ENCODE measurements at regions not wholly inside any gene's neighbourhood (a gene's known extent, or its start where the extent isn't known, plus 50 kb on each side); places are given as distances from the start of the nearest gene placed in this dataset.
A peak's percentile ranks its signal among the peaks of the same experiment; 100 is the strongest.

DNA sequence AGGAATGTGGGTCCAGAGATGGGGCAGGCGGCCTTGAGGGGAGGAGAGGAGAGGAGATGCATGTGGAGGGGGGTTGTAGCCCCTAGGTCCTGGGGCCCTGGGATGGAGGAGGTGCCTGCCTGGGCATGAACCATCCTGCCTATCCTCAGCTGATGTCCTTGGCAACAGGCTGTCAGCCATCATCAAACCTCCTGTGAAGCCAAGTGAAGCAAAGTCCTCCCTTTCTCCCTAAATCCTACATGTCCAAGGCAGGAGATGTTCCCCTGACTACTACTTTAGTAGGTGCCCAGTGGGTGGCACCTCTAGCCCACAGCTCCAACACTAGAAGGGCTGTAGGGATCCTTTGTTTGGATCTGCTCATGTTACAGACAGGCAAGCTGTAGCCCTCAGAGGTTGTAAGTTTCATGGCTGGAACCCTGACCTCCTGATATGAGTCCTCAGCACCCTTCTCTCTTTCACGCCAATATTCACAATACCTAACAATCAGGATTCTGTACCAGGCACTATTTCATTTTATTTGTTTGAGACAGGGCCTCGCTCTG is 66.6 kb upstream of the SYPL1 start:
- TF ChIP-seq NFIC (IDR thresholded peaks at IDR 0.05) (no peak), REST (IDR thresholded peaks at IDR 0.05; ENCODE audit: low read depth) (no peak), ZBTB7A (IDR thresholded peaks at IDR 0.05; ENCODE audit: low read depth) (no peak), TCF12 (IDR thresholded peaks at IDR 0.05; ENCODE audit: low read depth) (no peak), RAD21 (IDR thresholded peaks at IDR 0.05; ENCODE audit: low read depth) (peak; percentile 36), CREB1 (IDR thresholded peaks at IDR 0.05; ENCODE audit: low read depth) (no peak), CEBPB (IDR thresholded peaks at IDR 0.05) (no peak)
- TF ChIP-seq, protein P1, sequence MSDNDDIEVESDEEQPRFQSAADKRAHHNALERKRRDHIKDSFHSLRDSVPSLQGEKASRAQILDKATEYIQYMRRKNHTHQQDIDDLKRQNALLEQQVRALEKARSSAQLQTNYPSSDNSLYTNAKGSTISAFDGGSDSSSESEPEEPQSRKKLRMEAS (IDR thresholded peaks at IDR 0.05) = no peak

DNA sequence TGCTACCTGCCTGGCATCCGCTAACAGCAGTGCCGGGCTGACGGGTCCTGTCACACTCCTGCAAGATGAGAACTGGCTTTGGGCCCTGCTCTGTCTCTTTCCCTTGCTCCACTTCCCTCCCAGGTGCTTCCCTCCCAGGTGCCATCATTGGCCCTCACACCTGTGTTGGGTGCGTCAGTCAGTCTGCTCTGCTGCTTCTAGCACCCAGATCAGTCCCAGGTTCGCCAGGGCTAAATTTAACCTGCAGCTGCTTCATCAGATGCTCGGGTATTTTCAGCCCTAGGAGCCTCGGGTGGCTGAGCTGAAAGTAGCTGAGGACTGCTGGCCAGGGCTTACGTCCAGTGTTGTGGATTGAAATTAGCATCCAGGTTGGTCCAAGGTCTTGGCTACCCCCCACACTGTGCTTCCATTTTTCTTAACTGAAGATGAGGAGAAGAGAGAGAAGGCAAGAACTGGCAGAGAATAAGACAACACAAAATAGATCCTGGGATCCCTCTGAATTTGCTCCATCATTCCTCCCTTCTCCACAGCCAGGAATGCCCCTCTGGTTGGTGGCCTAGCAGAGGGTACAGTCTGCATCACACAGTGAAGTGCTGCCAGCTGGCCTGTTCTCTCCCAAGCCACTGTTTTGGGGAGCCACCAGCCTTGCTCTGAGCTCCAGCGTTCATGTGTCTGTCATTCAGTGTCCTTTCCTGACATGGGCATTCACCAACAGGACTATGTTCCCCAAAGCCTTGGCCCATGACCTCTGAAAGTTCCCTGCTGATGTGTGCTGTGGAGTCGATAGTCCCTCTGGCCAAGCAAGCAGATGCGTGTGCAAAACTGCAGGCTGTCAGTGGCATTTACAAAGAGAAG is 65.9 kb upstream of the SYPL1 start:
- TF ChIP-seq, protein P2, sequence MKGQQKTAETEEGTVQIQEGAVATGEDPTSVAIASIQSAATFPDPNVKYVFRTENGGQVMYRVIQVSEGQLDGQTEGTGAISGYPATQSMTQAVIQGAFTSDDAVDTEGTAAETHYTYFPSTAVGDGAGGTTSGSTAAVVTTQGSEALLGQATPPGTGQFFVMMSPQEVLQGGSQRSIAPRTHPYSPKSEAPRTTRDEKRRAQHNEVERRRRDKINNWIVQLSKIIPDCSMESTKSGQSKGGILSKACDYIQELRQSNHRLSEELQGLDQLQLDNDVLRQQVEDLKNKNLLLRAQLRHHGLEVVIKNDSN (IDR thresholded peaks at IDR 0.05) = no peak
- no peak for TF ChIP-seq CEBPB (IDR thresholded peaks at IDR 0.05)
- no peak for TF ChIP-seq NFIC (IDR thresholded peaks at IDR 0.05)
- TF ChIP-seq, protein P1 (IDR thresholded peaks at IDR 0.05) = no peak
- no peak for TF ChIP-seq REST (IDR thresholded peaks at IDR 0.05; ENCODE audit: low read depth)
- TF ChIP-seq EP300 (IDR thresholded peaks at IDR 0.05; ENCODE audit: borderline replicate concordance) = no peak
- TF ChIP-seq ZBTB7A (IDR thresholded peaks at IDR 0.05; ENCODE audit: low read depth) = no peak

DNA sequence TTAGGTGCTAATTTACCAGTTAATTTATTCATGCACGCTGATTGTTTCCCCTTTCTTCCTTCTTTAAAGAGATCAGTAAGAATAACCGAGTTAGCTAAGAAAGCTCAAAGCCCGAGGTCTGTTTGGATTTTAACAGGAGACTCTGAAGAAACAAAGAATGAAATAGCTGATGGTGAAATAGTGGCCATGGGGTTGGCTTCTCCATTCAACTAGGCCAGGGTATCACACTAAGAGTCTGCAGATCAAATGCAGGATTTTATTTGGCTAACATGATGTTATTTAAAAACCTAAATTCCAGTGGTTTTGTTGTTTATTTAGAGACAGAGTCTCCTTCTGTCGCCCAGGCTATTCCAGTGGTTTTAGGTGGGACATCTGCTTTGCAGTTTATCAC is 65.2 kb upstream of the SYPL1 start:
- no peak for TF ChIP-seq EP300 (IDR thresholded peaks at IDR 0.05; ENCODE audit: borderline replicate concordance)
- no peak for TF ChIP-seq EGR1 (IDR thresholded peaks at IDR 0.05)
- no peak for TF ChIP-seq YY1 (IDR thresholded peaks at IDR 0.05; ENCODE audit: low read depth)
- TF ChIP-seq RAD21 (IDR thresholded peaks at IDR 0.05; ENCODE audit: low read depth) = no peak
- TF ChIP-seq REST (IDR thresholded peaks at IDR 0.05; ENCODE audit: low read depth) = no peak
- no peak for TF ChIP-seq TAF1 (IDR thresholded peaks at IDR 0.05; ENCODE audit: low read depth)
- TF ChIP-seq ZBTB7A (IDR thresholded peaks at IDR 0.05; ENCODE audit: low read depth) = no peak
- TF ChIP-seq, protein P1 (IDR thresholded peaks at IDR 0.05) = no peak
- no peak for TF ChIP-seq NFIC (IDR thresholded peaks at IDR 0.05)
- no peak for TF ChIP-seq CEBPB (IDR thresholded peaks at IDR 0.05)
- no peak for TF ChIP-seq TCF12 (IDR thresholded peaks at IDR 0.05; ENCODE audit: low read depth)
- TF ChIP-seq, protein P2 (IDR thresholded peaks at IDR 0.05) = no peak
- no peak for TF ChIP-seq TEAD4 (IDR thresholded peaks at IDR 0.05)

DNA sequence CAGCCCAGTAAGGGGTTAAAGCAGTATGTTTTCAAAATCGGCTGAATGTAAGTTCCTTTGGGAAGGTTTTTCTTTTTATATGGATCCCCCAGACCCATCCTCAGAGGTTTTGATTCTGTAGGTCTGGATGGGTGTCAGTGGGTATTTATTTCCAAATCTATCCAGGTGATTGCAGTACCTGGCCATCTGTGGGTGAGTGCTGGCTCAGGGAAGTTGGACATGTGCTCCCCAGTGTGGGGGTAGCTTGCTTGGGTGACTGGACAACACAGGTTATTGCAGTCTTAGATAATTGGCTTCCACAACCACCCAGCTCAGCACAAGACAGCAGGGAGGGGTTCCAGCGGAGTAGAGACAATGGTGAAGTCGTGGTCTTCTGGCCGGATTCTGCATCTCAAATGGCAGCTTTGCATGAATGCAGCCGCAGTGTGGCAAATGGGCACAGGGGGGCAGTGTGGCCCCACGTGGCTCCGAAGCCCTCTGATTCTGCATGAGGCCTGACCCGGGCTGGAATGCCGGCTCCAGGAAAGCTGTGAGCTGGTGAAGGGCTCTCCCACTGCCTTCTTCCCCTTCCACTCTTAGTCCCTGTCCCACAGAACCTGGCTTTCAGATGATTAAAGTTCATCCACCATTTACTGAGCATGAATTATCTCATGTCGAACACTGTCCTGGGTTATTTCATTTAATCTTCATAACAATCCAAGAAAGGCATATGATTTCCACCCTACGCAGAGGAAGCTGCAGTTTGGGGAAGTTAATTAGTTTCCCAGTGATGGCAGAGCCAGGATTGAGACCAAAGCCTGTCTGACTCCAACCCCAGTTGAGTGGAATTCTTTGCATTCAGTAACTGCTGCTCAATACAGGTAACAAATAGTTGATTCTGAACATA is 64.5 kb upstream of the SYPL1 start:
- no peak for TF ChIP-seq REST (IDR thresholded peaks at IDR 0.05; ENCODE audit: low read depth)
- no peak for TF ChIP-seq TCF12 (IDR thresholded peaks at IDR 0.05; ENCODE audit: low read depth)
- peak; percentile 68 for TF ChIP-seq TEAD4 (IDR thresholded peaks at IDR 0.05)
- TF ChIP-seq, protein P1 (IDR thresholded peaks at IDR 0.05) = peak; percentile 71
- 0 out of 2 replicates have a peak, but pooled peaks have one; percentile 51 for TF ChIP-seq YY1 (IDR thresholded peaks at IDR 0.05; ENCODE audit: low read depth)
- TF ChIP-seq, protein P2 (IDR thresholded peaks at IDR 0.05) = 0 out of 2 replicates have a peak, but pooled peaks have one; percentile 9
- TF ChIP-seq CREB1 (IDR thresholded peaks at IDR 0.05; ENCODE audit: low read depth) = no peak
- TF ChIP-seq RAD21 (IDR thresholded peaks at IDR 0.05; ENCODE audit: low read depth) = peak; percentile 97

Measured in Ishikawa (cell line).